ENCODE measurements at regions not wholly inside any gene's neighbourhood (a gene's known extent, or its start where the extent isn't known, plus 50 kb on each side); places are given as distances from the start of the nearest gene placed in this dataset.

DNA sequence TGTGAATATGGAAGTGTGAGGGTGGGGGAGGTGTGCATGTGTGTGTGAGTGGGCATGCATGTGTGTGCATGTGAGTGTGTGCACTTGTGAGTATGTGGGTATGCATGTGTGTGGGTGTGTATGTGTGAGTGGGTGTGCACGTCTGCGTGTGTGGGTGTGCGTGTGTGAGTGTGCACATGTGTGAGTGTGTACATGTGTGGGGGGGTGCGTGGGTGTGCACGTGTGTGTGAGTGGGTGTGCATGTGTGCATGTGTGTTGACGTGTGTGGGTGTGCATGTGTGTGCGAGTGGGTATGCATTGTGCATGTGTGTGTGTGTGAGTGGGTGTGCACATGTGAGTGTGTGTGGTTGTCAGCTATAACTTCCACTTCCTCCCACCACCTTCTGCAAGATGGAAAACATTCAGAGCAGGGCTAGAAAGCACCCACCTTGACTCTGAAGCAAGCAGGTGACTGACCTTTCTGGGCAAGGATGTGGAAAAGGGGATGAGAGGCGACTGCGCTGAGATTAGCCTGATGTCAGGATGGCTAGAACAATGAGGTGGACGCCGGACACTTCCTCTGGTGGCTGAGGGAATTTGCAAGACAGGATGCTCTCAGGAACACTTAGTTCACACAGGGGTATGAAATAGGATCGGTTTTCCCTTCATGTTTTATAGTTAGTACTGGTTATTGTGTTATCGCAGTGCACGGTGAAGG is 103.6 kb downstream of the ACKR3 start:
- no peak for DNase-seq (ENCODE audit: low read depth in 2 of 3, low spot score in 1 of 3)

DNA sequence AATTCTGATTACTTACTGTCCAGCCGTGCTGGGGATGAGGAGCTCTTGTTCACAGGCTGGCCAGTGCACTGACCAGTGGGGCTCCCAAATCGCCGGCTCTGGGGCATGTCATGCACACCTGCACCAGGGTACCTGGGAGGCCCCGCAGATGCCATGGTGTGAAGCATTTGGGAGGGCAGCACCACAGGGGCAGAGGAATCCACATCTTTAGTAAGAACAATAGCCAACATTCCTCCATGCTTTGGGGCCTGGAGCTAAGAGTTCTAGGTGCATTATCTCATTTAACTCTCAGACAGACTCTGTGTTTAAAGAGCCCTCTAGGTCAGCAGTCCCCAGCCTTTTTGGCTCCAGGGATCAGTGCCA is 104.2 kb downstream of the ACKR3 start:
- no peak for DNase-seq (ENCODE audit: low read depth in 2 of 3, low spot score in 1 of 3)

DNA sequence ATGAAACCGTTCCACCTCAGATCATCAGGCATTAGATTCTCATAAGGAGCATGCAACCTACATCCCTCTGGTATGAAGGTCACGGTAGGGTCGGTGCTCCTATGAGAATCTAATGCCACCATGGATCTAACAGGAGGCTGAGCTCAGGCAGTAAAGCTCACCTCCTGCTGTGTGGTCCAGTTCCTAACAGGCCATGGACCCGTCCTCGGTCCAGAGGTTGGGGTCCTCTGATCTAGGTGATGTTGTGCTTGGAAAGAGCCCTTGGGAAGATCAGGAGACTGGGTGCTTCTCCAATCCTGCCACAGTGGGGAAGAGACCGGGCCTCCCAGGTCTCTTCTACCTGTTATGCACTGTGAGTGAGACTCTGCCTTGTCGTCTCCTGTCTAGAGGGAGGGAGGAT is 104.6 kb downstream of the ACKR3 start:
- DNase-seq (ENCODE audit: low read depth in 2 of 3, low spot score in 1 of 3): no peak

DNA sequence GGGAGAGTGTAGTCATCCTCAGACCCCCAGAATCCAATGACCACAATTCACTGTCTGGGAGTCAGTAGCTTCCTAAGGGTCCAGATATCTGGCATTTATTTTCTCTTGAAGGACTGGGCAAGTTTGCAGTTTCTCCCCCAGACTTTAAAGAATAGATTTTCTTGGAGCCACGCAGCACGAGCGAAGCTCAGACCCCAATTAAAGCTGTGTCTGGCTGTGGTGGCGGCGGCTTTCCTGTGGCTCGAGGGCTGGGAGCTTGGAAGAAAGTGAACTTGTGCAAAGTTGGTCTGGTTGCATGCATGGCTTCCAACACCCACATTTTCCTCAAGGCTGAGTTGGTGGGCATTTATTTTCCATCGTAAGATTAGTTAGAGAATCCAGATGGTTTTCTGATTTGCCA is 105.0 kb downstream of the ACKR3 start:
- DNase-seq (ENCODE audit: low read depth in 2 of 3, low spot score in 1 of 3): no peak

DNA sequence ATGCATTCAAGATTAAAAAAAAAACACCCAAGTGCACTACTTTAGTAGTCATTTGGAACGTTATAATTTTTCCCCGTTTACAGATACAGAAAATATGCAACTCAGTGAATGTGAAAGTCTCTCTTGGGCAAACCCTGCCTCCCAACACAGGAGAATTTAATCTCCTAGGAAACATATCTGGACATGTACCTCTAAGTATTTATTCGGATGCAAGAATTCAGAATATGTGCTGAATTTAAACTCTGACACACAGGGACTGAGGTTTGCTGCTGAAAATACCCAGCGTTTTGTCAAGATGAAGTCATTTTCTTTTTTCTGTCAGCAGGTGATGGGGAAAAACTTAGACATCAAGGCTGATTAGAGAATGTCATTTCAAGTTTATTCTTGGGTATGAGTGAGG is 105.4 kb downstream of the ACKR3 start:
- DNase-seq (ENCODE audit: low read depth in 2 of 3, low spot score in 1 of 3): no peak

DNA sequence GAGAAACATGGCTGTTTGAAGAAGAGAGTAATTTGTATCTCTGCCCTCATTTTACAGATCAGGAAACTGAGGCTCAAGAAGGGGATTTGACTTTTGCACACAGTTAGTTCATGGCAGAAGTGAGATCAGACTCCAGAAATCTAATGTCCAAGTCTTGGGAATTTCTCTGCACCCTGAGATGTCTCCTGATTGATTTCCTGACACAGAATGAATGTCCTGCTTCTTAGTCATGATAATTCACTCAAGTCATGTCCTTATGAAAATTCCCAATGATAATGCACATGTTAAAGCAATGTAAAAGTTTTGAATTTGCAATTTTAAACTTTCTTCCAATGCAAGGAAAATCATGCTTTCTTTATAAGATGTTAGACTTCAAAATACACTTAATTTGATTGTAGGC is 105.9 kb downstream of the ACKR3 start:
- DNase-seq (ENCODE audit: low read depth in 2 of 3, low spot score in 1 of 3): no peak

DNA sequence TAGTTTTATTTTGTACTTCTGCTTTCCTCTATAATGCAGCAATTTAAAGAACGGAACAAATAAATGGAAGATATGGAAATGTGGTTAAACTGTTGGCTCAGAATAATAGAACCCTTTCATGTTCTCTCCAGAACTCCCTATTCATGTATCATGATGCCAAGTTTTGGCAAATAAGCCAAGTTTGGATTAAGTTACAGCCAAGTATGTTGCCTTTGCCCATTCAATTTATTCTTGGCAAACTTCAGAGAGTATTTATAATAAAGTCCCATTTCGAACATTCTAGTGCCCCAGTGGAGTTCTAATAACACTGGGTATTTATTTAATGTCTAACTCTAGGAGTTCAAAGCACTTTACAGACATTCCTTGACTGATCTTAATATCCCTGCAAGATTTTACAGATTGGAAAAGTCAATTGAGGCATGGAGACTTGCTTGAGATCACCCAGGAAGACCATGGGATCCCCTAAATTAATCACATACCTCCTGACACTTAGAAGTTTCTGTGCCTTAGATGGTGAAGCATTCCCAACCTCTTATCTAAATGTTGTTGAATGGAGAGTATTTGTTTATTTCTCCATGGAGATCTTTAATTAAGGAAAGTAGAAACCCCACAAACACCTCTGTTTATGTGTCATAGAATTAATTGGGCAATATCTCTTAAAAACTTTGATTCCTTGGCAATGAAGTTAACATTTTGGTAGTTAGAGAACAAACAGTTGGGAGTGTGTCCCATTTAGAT is 106.7 kb downstream of the ACKR3 start:
- DNase-seq (ENCODE audit: low read depth in 2 of 3, low spot score in 1 of 3): no peak

DNA sequence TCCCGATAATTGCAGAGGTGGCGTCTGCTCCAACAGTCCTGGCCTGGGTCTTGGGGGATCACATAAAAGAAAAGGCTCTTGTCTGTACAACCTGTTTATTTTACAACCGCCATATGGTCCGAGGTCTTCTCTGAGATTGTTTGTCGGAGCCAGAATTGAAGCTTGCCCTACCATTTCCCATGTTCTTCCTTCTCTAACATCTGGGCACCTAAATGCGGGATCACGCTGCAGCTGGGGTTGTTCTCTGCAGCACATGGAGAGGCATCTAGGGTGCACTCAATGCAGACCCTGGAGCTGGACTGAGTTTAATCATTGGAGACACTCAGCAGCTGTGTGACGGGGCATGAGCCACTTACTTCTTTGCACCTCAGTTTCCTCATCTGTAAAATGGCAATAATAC is 107.7 kb downstream of the ACKR3 start:
- DNase-seq (ENCODE audit: low read depth in 2 of 3, low spot score in 1 of 3): no peak

DNA sequence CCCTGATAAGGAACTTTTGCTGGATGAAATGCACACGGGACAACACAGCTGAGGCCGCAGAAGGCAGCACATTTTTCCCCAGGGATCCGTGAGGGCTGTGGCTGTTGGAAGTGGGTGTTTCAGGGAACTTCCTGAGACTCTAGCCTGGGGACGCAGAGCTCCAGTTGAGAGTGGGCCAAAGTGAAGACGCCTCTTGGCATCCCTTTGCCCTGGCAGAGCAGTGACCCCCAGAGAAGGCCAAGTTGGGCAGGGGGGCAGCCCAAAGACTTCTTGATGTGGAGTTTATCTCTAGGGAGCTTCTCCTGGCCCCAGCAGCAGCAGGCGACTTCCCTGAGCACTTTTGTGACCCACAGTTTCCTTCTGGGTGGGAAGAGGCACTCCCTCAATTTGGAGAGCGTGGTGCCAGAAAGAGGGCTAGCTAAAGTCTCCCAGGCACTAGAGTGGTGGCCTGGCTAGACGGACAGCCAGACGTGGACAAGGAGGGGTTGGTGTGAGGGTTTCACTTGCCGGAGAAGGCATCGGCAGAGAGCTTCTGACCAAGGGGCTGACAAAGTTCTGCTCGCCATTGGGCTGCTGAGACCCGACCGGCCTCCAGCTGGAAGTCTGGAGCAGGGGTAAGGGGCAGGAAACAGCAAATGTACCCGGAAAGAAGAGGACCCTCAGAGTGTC is 108.8 kb downstream of the ACKR3 start:
- no peak for DNase-seq (ENCODE audit: low read depth in 2 of 3, low spot score in 1 of 3)

DNA sequence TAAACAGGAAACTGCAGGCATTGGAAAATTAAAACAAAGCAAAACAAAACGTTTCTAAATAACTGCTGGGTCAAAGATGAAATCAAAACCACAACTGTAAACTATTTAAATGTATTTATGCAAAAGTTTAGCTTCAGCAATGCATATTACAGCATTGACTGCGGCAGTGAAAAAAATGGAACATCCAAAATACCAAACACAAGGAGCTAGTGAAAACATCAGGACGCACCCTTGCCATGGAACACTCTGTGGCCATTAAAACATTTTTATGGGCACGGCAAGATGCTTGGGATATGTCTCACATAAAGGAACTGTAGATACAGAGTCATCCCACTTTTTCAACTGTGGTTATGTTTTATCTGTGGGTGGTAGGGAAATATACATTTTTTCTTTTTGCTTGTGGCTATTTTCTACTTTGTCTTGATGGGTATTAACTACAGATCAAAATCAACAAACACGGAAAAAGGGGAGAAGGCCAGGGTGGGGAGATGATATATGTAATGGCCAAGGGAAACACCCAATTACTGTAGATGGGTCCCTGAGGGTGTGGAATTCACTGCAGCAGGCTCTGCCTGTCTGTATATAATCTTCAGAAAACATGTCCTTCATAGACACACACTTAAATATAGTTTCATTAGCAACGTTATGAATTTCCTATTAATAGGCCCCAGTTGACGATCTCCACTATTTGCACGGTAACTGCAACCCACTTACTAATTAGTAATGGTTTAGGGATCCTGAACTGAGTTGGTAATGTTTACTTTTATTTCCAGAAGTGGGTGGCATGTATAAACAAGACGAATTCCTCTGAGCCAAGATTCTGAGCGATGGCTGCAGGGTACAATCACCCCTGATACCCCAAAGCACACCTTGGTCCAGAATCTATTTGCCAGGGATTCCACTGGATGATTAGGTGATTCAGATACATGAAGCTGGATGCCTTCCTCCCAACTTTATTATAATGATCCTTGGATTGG is 110.5 kb downstream of the ACKR3 start:
- DNase-seq (ENCODE audit: low read depth in 2 of 3, low spot score in 1 of 3): no peak

DNA sequence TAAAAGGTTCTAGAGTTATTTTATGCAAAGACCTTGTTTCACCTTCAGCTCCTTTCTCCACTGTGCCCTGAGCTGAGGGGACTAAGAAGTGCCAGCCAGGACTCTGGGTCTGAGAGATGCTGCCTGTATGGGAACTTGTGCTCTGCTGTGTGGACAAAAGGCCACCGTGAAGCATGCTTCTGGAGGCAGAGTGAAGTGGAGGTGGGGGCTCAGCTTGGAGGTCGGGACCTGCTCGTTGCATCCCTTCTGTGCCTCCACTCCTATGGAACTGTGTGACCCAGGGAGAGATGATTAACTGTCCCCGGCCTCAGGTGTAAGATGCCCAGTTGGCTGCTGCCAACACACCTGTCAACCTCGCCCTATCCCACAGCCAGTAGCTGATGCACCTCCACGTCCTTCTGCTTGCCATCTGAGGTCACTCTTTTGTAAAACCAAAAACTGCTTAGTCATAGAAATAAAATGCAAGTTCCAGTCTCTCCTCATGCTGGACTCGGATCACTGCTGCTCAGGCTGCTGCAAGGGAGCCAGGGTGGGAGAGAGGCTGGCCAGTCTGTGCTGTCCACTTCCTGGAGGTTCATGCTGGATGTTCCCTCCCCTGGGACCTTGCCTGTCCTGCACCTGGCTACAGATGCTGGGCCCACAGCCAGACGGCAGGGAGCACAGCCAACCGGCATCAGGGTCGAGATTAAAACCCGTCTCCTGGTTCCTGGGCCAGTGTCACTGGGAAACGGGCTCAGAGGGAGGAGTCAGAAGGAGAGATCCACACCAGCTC is 113.2 kb downstream of the ACKR3 start:
- no peak for DNase-seq (ENCODE audit: low read depth in 2 of 3, low spot score in 1 of 3)

DNA sequence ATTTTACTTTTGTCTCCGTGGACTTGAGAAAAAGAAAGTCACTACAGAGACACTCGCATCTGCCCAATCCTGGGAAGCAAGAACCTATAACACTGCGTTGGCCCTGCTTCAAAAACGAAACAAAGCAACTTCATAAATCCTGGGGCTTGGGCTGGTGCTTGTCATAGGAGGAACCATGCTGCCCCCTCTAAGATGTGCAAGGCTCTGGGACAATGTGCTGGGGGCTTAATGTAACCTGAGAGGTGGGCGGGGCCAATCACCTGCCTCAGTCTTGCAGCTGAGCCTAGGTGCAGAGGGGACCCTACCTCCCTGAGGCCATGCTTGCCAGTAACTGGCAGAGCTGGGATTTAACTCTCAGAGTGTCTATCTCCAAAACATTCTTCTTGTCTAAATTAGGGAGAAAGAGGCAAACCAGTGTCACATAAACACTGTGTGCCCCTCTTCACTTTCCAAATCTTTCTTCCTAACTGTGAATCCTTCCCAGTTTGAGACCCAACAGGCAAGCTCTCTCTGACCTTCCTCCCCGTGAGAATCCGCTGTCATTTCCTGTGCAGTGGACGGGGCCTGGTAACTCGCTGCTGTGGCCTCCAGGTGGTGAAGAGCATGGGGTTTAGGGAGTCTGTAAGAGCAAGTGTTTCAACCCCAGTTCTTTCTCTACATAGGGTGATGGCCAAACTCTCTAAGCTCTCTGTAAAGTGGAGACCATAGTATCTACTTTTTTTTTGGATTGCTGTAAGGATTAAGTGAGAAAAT is 115.1 kb downstream of the ACKR3 start:
- DNase-seq (ENCODE audit: low read depth in 2 of 3, low spot score in 1 of 3): no peak

DNA sequence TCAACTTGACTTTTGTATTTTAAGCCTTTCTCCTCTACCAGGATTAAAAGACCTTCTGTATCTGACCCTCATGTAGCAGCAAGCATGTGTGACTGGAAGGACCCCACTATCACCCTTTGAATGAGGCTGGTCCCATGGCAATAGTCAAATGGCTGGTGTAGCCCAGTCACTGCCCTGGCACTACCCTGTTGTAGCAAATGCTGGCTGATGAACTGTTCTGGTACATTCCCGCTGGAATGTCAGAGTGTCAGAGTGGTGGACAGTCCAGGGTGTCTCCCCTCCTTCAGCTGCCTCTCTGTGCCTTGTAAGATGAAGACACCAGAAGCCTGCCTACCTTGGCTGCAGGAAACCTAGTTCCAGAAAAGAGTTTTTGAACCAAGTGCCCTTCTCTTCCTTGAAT is 115.7 kb downstream of the ACKR3 start:
- DNase-seq (ENCODE audit: low read depth in 2 of 3, low spot score in 1 of 3): no peak

DNA sequence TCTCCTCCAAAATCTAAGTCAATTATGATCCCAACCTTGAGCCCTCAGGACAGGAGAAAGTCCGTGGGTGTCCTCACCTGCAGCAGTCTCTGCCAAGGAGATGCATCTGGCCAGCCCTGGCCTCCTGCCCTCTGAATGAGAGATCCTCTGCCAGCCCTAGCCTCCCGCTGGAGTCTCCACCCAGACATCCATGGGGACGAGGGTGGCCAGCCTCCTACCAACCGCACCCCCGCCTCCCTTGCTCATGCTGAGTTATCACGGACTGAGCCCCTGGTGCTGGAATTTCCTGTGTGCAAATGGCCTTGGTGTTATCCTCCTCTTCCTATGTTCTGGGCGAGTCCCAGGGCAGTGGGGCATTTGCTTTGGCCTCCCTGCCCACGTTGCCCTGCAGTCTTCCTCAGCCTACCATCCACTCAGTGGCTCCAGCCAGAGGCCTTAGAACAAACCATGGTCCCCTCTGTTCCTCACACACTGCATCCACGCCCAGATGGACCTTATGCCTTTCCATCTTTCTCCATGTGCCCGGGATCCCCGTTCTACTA is 116.4 kb downstream of the ACKR3 start:
- DNase-seq (ENCODE audit: low read depth in 2 of 3, low spot score in 1 of 3): no peak

DNA sequence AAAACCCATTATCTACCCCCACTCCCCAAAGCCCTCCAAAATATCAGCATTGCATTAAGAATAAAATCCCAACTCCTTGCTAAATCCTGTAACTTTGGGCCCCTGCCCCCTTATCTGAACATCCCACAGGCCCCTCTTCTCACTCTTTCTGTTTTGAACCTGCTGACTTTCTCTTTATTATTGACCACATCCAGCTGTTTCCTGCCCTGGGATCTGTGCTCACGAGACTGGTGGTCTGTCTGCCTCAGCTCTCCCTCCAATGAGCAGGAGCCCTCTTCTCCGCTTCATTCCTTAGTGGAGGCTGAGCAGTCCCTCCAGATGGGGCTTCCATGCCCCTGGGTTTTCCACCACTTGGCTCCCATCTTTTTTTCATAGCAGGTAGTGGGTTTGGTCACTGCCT is 116.9 kb downstream of the ACKR3 start:
- no peak for DNase-seq (ENCODE audit: low read depth in 2 of 3, low spot score in 1 of 3)

DNA sequence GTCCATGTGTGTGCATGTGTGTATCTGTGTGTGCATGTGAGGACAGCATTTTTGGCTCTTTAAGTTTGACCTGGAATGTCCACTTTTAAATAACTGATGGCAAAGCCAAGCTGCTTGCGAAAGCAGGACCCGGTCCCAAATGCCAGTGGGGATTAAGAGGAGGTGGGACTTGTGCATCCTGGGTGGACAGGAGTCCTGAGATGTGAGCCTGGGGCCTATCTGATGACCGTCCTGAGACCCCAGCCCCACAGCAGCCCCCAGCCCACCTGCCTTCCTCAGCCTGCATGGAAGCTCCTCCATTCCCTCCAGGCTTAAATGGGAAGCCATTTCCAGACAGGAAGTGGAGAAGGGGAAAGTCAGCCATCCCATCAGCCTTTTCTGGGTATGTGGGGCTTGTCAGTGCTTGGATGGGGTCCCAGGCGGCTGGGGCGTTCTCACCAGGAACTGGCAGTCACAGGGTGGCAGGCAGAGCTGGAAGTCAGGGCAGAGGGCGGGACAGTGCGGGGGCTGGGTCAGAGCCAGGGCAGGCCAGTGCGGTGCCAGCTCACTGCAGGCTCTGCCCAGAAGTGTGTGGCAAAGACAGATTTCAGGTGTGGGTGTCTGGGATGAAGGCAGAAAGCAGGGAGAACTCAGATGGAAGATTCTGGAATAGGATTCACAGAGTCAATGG is 117.8 kb downstream of the ACKR3 start:
- DNase-seq (ENCODE audit: low read depth in 2 of 3, low spot score in 1 of 3): no peak

DNA sequence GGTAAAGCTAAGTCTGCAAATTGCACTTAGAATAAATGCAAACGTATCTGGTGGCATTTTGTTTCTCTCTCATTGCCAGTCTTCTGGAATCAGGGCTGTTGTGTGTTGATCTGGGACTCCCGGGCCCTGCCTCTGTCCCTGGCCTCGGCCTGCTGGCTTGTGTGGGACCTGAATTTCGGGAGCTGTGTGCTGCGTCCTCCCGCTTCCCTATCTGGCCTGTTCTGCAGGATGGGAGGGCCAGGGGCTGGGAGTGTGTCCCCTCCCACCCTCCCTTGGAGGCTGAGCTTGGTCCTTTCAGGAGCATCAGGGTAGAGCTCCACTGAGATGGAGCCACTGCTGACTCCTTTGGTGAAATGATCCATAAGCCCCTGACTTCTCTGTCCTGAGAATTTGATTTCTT is 118.5 kb downstream of the ACKR3 start:
- DNase-seq (ENCODE audit: low read depth in 2 of 3, low spot score in 1 of 3): no peak

DNA sequence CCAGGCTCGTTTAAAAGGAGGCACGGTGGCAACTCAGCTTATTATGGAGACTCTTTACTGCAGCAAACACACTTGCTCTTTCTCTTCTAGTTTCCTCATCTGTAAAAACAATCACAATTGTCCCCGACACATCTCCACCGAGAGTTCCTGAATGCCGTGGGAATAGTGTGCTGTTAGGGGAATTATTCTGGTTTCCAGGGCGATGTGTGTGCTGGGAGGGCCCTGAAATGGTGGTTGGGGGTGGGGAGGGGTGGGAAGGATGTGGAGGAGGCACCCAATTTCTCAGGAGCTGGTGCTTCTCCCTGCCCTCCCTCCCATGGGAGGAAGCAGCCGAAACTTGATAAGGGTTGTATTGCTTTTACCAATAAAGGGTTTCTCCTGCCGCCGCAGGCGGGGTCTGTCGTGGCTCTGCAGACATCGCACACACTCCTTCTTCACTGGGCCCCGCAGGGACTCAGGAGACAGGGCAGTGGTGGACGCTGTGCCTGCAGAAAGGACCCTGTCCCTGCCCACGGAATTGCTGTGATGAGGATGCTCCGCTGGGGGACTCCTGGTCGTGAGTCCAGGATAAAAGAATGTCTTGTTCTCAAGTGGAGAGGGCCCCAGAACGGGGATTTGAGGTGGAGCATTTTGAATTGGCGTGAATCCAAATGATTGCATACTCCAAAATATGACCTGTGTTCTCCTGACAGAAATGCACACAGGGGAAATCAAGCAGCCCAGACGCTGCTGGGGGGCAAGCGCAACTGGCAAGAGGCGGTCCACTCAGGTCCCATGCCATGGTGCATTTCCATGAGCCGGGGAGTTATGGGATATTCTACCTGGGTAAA is 119.2 kb downstream of the ACKR3 start:
- no peak for DNase-seq (ENCODE audit: low read depth in 2 of 3, low spot score in 1 of 3)

Data from stimulated activated CD4-positive, alpha-beta T cell treated with anti-CD3 and anti-CD28 coated beads, Interleukin-12 subunit alpha, Interleukin-12 subunit beta, amount 100 ng/mL, for 48 hours (primary cell).